HCT116 (cell line): ENCODE measurements at regions not wholly inside any gene's neighbourhood (a gene's known extent, or its start where the extent isn't known, plus 50 kb on each side); places are given as distances from the start of the nearest gene placed in this dataset.

Source experiments
- ATAC-seq: fragments of 200-7000 bp; cut with Tn5 transposase; 2 replicates; pipeline ENCODE4 v1.9.1; 2020; ENCODE audit warnings: mild to moderate bottlenecking, moderate library complexity
- BruUV-seq: library from RNA; stranded (reverse); fragments of 400-500 nt; replicated peaks from 2 replicates; lab custom pipeline; 2021; lab: Mats Ljungman, UMichigan
- CTCF ChIA-PET: fragments of 300-600 bp; sonication (Branson Sonifier 250); formaldehyde crosslinking; loops from one replicate; lab custom pipeline; 2021; ENCODE audit warnings: antibody characterized with exemption; lab: Charles Lee
- POLR2A ChIA-PET: fragments of 300-600, 350-600 bp; sonication (Branson Sonifier 250); formaldehyde crosslinking; loops from one replicate; lab custom pipeline; 2021; ENCODE audit warnings: antibody characterized with exemption; lab: Charles Lee
- RAD21 ChIA-PET, 2 experiments: fragments of 300-600 bp; sonication (Branson Sonifier 250); formaldehyde crosslinking; loops; one replicate each; lab custom pipeline; 2023; ENCODE audit warnings: low total read pairs in 2 of 2; ENCODE audit not compliant: uncharacterized antibody in 2 of 2, unreplicated experiment in 2 of 2, low non-redundant PET in 1 of 2; lab: Charles Lee
- DNase-seq: peaks from one replicate; pipeline ENCODE4 v3.0.0-alpha.2; 2010; ENCODE audit warnings: low read depth, low spot score
- H2AFZ ChIP-seq: fragments of 200-600 bp; shearing (Covaris generic), sonication (generic); 2 replicates; pipeline ENCODE4 v1.6.1; 2017; ENCODE audit warnings: low read depth, mixed run types, mixed read lengths, antibody characterized with exemption, low read length; ENCODE audit not compliant: poor library complexity, severe bottlenecking
- H3K27ac ChIP-seq: 2 replicates; pipeline ENCODE4 v1.5.1; 2012; ENCODE audit warnings: low read depth, low read length
- H3K27me3 ChIP-seq: fragments of 200-600 bp; sonication (generic); 2 replicates; pipeline ENCODE4 v1.6.1; 2016; ENCODE audit warnings: mixed run types, low read length, mixed read lengths; ENCODE audit not compliant: insufficient read depth
- H3K36me3 ChIP-seq, 2 experiments: fragments of 200-500 bp in 1 of 2; fragments of 200-600 bp in 1 of 2; sonication (Bioruptor generic) in 1 of 2; sonication (generic) in 1 of 2; 2 replicates each; pipeline versions ENCODE4 v1.5.1 to v1.6.1; 2014 to 2016; ENCODE audit warnings: low read length in 2 of 2, inconsistent platforms in 1 of 2, mixed read lengths in 1 of 2, mixed run types in 1 of 2; ENCODE audit not compliant: insufficient read depth in 2 of 2, control insufficient read depth in 1 of 2
- H3K4me1 ChIP-seq, 2 experiments: fragments of 200-600 bp in 1 of 2; sonication (generic) in 1 of 2; 2 replicates each; pipeline versions ENCODE4 v1.5.1 to v1.6.1; 2012 to 2017; ENCODE audit warnings: low read length in 2 of 2, inconsistent platforms in 1 of 2, mild to moderate bottlenecking in 1 of 2, mixed read lengths in 1 of 2, mixed run types in 1 of 2, moderate library complexity in 1 of 2; ENCODE audit not compliant: insufficient read depth in 2 of 2, control insufficient read depth in 1 of 2
- H3K4me2 ChIP-seq: fragments of 200-600 bp; sonication (generic); 2 replicates; pipeline ENCODE4 v1.6.1; 2017; ENCODE audit warnings: mixed run types, low read length, mixed read lengths
- H3K4me3 ChIP-seq, 2 experiments: fragments of 200-600 bp in 1 of 2; sonication (generic) in 1 of 2; replicated peaks in 1 of 2; 2 replicates each; pipeline ENCODE4 v1.5.1; 2011 to 2016; ENCODE audit warnings: low read length in 2 of 2, control low read depth in 1 of 2, low read depth in 1 of 2, mild to moderate bottlenecking in 1 of 2, mixed read lengths in 1 of 2, mixed run types in 1 of 2
- H3K79me2 ChIP-seq: fragments of 200-600 bp; sonication (generic); 2 replicates; pipeline ENCODE4 v1.6.1; 2017; ENCODE audit warnings: mild to moderate bottlenecking, mixed run types, low read length, moderate library complexity, mixed read lengths; ENCODE audit not compliant: insufficient read depth
- H3K9ac ChIP-seq: fragments of 200-600 bp; sonication (generic); 2 replicates; pipeline ENCODE4 v1.6.1; 2016; ENCODE audit warnings: low read length, mixed read lengths
- H3K9me2 ChIP-seq: fragments of 200-600 bp; sonication (generic), shearing (Covaris generic); 2 replicates; pipeline ENCODE4 v1.6.1; 2017; ENCODE audit warnings: mixed run types, mild to moderate bottlenecking, moderate library complexity; ENCODE audit not compliant: insufficient read depth
- H3K9me3 ChIP-seq, 2 experiments: fragments of 200-500 bp in 1 of 2; fragments of 200-600 bp in 1 of 2; sonication (Bioruptor generic) in 1 of 2; sonication (generic) in 1 of 2; 2 replicates each; pipeline ENCODE4 v1.6.1; 2014 to 2017; ENCODE audit warnings: low read length in 2 of 2, mixed read lengths in 2 of 2, inconsistent platforms in 1 of 2, low read depth in 1 of 2, mild to moderate bottlenecking in 1 of 2, mixed run types in 1 of 2, moderate library complexity in 1 of 2; ENCODE audit not compliant: control insufficient read depth in 1 of 2, insufficient read depth in 1 of 2
- H4K20me1 ChIP-seq: fragments of 200-600 bp; sonication (generic), shearing (Covaris generic); 2 replicates; pipeline ENCODE4 v1.6.1; 2017; ENCODE audit warnings: mixed run types, mild to moderate bottlenecking, moderate library complexity; ENCODE audit not compliant: insufficient read depth
- ATF3 ChIP-seq: IDR thresholded peaks from 2 replicates; pipeline ENCODE4 v1.6.1; 2012
- CTCF ChIP-seq, 3 experiments: fragments of 200-600 bp in 1 of 3; sonication (generic) in 1 of 3; IDR thresholded peaks in 2 of 3; conservative IDR thresholded peaks in 1 of 3; 2 replicates each; pipeline ENCODE4 v1.5.1; 2012 to 2017; ENCODE audit warnings: low read depth in 2 of 3, low read length in 2 of 3, antibody characterized with exemption in 1 of 3, borderline replicate concordance in 1 of 3, control low read depth in 1 of 3, mild to moderate bottlenecking in 1 of 3, mixed read lengths in 1 of 3, mixed run types in 1 of 3, moderate library complexity in 1 of 3; ENCODE audit not compliant: insufficient read depth in 1 of 3
- EGR1 ChIP-seq: IDR thresholded peaks from 2 replicates; pipeline ENCODE4 v1.6.1; 2012; ENCODE audit warnings: low read depth
- ELF1 ChIP-seq: IDR thresholded peaks from 2 replicates; pipeline ENCODE4 v1.6.1; 2012; ENCODE audit warnings: low read depth, borderline replicate concordance
- EZH2 ChIP-seq: fragments of 200-600 bp; sonication (generic); IDR thresholded peaks from 2 replicates; pipeline ENCODE4 v1.6.1; 2017; ENCODE audit warnings: antibody characterized with exemption, mixed run types
- POLR2A ChIP-seq: IDR thresholded peaks from 2 replicates; pipeline ENCODE4 v1.7.0; 2011; ENCODE audit warnings: borderline replicate concordance; ENCODE audit not compliant: insufficient read depth, insufficient read length; ENCODE audit errors: extremely low read depth
- RAD21 ChIP-seq: IDR thresholded peaks from 2 replicates; pipeline ENCODE4 v1.6.1; 2012; ENCODE audit warnings: low read depth, mild to moderate bottlenecking
- SIN3A ChIP-seq: IDR thresholded peaks from 2 replicates; pipeline ENCODE4 v1.6.1; 2012; ENCODE audit warnings: low read depth
- SP1 ChIP-seq: IDR thresholded peaks from 2 replicates; pipeline ENCODE4 v1.6.1; 2012; ENCODE audit warnings: low read depth
- SRF ChIP-seq: IDR thresholded peaks from 2 replicates; pipeline ENCODE4 v1.6.1; 2012; ENCODE audit warnings: low read depth
- TCF7L2 ChIP-seq: IDR thresholded peaks from 2 replicates; pipeline ENCODE4 v1.7.0; 2011; ENCODE audit warnings: borderline replicate concordance, inconsistent platforms; ENCODE audit not compliant: insufficient read depth, insufficient read length; ENCODE audit errors: extremely low read depth
- ZNF274 ChIP-seq: fragments of 200-500 bp; sonication (Bioruptor generic); IDR thresholded peaks from 2 replicates; pipeline ENCODE4 v1.6.1; 2014; ENCODE audit warnings: mild to moderate bottlenecking, low read depth, low read length, inconsistent platforms
- intact Hi-C: fragments of 100-400 bp; cut with micrococcal nuclease; formaldehyde crosslinking; loops from 2 replicates; pipeline ENCODE4 v1.10.0; 2022

DNA sequence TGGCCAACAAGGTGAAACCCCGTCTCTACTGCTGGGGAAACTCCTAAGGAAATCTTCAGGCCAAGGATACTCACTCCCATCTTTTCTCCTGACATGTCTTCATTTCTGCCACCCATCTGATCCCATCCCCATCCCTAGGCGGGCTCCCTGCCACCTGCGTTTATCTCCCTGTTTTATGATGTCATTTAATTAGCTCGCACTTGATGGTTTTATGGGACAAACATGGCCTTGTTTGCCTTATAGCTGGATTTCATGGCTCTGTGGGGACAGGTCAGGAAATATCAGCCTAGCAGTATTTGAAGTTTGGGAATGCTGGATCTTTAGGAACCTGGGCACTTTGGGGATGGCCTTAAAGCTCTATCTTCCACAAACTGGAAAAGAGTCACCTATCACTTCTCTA lies 88.5 kb upstream of the CISTR start:
- BruUV-seq: no TSS peak
- DNase-seq (no peak), ATAC-seq (no peak)
- ChIA-PET CTCF (no interaction called here), POLR2A (no interaction called here), RAD21 (no interaction called here)
- no peak overlapping the region for H3K4me2 ChIP-seq
- H3K4me1 ChIP-seq: peaks cover 8 to 10% of the 10 kb centered on the region in 2 experiments
- no peaks in the 10 kb centered on the region for H3K9me3 ChIP-seq
- no peaks in the 10 kb centered on the region for H3K79me2 ChIP-seq
- no peaks in the 10 kb centered on the region for H3K36me3 ChIP-seq
- no peak overlapping the region for H3K27ac ChIP-seq
- H4K20me1 ChIP-seq: no peaks in the 10 kb centered on the region
- intact Hi-C loops: no loop called here
- no peak overlapping the region for H3K9ac ChIP-seq
- H2AFZ ChIP-seq: no peak overlapping the region
- no peak overlapping the region for H3K4me3 ChIP-seq
- TF ChIP-seq SRF (no peak), EZH2 (no peak), ATF3 (no peak), TCF7L2 (no peak), EGR1 (no peak), SIN3A (no peak), CTCF (IDR thresholded peaks at IDR 0.05 in 2 of 3, conservative IDR thresholded peaks at IDR 0.05 in 1 of 3; ENCODE audit: borderline replicate concordance in 1 of 3, insufficient read depth in 1 of 3, low read depth in 2 of 3, low read length in 2 of 3) (no peak), SP1 (no peak), ELF1 (no peak), POLR2A (no peak), RAD21 (no peak), ZNF274 (no peak)
- H3K27me3 ChIP-seq: no peaks in the 10 kb centered on the region
- no peaks in the 10 kb centered on the region; the same call in 1 of the 2 replicates for H3K9me2 ChIP-seq
